Right lobe of liver (tissue), 4 donors: ENCODE measurements at regions not wholly inside any gene's neighbourhood (a gene's known extent, or its start where the extent isn't known, plus 50 kb on each side); places are given as distances from the start of the nearest gene placed in this dataset.

Experiments used
- POLR2A ChIP-seq: fragments of 450-650 bp; IDR thresholded peaks from one replicate; pipeline ENCODE4 v1.6.1; 2017; ENCODE audit warnings: antibody characterized with exemption, mild to moderate bottlenecking
- TF ChIP-seq, protein P1 (sequence below), 4 donors: fragments of 200-600 bp in 3 of 4; fragments of 450-650 bp in 1 of 4; IDR thresholded peaks; one replicate each; pipeline versions ENCODE4 v1.5.1 to v1.8.0; 2016 to 2022; ENCODE audit warnings: antibody characterized with exemption in 4 of 4, mild to moderate bottlenecking in 2 of 4
- donor health status: DM: no; HTN: no; CAD: no.
- donor health status: DM: no; HTN: no; CAD: no.
- donor health status: DM: no; HTN: yes; CAD: no.

DNA sequence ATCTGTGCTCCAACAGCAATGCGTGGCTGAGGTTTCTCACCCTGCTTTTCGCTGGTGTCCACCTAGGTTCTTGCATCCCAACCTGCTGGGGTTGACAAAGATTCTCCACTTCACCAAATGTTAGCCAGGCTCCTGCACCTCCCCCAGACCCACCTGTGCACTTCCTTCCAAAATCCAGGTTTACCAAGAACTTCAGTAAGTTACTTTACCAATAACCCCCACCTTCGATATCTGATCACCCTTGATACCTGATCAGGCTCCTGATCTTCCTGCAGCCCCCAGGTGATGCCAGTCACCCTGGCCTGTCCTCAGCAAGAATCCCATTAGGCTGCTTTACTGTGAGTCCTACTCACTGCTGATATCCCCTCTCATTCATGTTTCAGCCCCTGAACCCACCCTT is 1203.4 kb downstream of the TBC1D22A start:
- TF ChIP-seq, protein P1, sequence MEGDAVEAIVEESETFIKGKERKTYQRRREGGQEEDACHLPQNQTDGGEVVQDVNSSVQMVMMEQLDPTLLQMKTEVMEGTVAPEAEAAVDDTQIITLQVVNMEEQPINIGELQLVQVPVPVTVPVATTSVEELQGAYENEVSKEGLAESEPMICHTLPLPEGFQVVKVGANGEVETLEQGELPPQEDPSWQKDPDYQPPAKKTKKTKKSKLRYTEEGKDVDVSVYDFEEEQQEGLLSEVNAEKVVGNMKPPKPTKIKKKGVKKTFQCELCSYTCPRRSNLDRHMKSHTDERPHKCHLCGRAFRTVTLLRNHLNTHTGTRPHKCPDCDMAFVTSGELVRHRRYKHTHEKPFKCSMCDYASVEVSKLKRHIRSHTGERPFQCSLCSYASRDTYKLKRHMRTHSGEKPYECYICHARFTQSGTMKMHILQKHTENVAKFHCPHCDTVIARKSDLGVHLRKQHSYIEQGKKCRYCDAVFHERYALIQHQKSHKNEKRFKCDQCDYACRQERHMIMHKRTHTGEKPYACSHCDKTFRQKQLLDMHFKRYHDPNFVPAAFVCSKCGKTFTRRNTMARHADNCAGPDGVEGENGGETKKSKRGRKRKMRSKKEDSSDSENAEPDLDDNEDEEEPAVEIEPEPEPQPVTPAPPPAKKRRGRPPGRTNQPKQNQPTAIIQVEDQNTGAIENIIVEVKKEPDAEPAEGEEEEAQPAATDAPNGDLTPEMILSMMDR (IDR thresholded peaks at IDR 0.05): no peak
- no peak for TF ChIP-seq POLR2A
